ENCODE measurements at regions not wholly inside any gene's neighbourhood (a gene's known extent, or its start where the extent isn't known, plus 50 kb on each side); places are given as distances from the start of the nearest gene placed in this dataset.

DNA sequence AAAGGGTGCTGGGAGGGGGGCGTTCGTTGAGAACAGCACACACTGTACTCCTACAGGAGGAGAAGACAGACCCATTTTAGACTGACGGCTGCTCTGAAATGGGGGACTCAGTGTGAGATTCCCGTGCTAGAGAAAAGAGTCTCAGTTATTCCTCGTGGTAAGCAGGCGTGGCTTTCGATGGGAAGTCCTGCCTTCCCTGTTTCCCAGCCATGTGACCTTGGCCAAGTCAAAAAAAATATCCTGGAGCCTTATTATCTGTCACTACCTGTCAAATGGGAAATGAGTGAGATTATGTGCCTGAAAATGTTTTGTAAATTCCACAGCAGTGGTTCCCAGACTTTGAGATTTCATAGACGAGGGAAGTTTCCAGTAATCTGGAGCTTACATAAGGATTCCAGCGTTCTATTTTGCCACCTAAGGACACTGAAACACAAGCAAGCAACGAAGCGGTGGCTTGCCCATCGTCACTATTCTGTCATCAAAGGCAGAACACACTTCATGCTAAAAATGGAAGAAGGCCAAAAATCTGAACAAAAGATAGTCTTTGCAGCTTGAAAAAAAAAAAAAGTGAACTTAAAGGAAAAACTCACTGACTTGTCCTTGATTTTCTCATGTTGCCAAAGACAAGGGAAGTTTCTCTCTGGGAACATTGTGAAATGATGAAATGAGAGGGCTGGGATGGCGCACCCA is 253.4 kb upstream of the RPL38 start:
- TF ChIP-seq POLR2A (IDR thresholded peaks at IDR 0.05), result no peak
- TF ChIP-seq, protein P1, sequence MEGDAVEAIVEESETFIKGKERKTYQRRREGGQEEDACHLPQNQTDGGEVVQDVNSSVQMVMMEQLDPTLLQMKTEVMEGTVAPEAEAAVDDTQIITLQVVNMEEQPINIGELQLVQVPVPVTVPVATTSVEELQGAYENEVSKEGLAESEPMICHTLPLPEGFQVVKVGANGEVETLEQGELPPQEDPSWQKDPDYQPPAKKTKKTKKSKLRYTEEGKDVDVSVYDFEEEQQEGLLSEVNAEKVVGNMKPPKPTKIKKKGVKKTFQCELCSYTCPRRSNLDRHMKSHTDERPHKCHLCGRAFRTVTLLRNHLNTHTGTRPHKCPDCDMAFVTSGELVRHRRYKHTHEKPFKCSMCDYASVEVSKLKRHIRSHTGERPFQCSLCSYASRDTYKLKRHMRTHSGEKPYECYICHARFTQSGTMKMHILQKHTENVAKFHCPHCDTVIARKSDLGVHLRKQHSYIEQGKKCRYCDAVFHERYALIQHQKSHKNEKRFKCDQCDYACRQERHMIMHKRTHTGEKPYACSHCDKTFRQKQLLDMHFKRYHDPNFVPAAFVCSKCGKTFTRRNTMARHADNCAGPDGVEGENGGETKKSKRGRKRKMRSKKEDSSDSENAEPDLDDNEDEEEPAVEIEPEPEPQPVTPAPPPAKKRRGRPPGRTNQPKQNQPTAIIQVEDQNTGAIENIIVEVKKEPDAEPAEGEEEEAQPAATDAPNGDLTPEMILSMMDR (IDR thresholded peaks at IDR 0.05), result no peak

All from testis (tissue), 2 donors.